Astrocyte of the hippocampus (primary cell): ENCODE measurements at regions not wholly inside any gene's neighbourhood (a gene's known extent, or its start where the extent isn't known, plus 50 kb on each side); places are given as distances from the start of the nearest gene placed in this dataset.
"Not testable (repeated sequence)": the region's sequence is repeated elsewhere in the genome, so short reads cannot be mapped to it uniquely, and the experiment has no call there.

Experiments
- DNase-seq: peaks from one replicate; pipeline ENCODE4 v3.0.0; 2011; ENCODE audit warnings: low read depth, low spot score

- no peak for DNase-seq
Measured at GRCh38 chrX:101823236-101823635, 108.6 kb downstream of the ZMAT1 start.

- not testable (repeated sequence) for DNase-seq
Measured at GRCh38 chrX:101817739-101818138, 114.1 kb downstream of the ZMAT1 start.

GRCh38 chrX:101813200-101813599, 118.6 kb downstream of the ZMAT1 start:
- DNase-seq = no peak

- DNase-seq = peak; percentile 19
Measured at GRCh38 chrX:101803451-101803850, 128.4 kb downstream of the ZMAT1 start.

GRCh38 chrX:101799387-101799786, 132.4 kb downstream of the ZMAT1 start:
- peak; percentile 90 for DNase-seq

GRCh38 chrX:101787934-101788333, 128.3 kb upstream of the ARMCX2 start:
- DNase-seq = no peak

- no peak for DNase-seq
Measured at GRCh38 chrX:101785142-101785541, 125.5 kb upstream of the ARMCX2 start.

- not testable (repeated sequence) for DNase-seq
Measured at GRCh38 chrX:101780421-101780820, 120.8 kb upstream of the ARMCX2 start.

- no peak for DNase-seq
Measured at GRCh38 chrX:101774340-101774739, 114.7 kb upstream of the ARMCX2 start.

- DNase-seq = peak; percentile 7
Measured at GRCh38 chrX:101764538-101764937, 104.9 kb upstream of the ARMCX2 start.

GRCh38 chrX:101759000-101759399, 99.3 kb upstream of the ARMCX2 start:
- DNase-seq = peak; percentile 53

GRCh38 chrX:101750744-101751143, 91.1 kb upstream of the ARMCX2 start:
- no peak for DNase-seq

GRCh38 chrX:101749436-101749835, 89.8 kb upstream of the ARMCX2 start:
- peak; percentile 19 for DNase-seq

- no peak for DNase-seq
Measured at GRCh38 chrX:101745046-101745445, 85.4 kb upstream of the ARMCX2 start.

GRCh38 chrX:101744085-101744484, 84.4 kb upstream of the ARMCX2 start:
- peak; percentile 2 for DNase-seq

GRCh38 chrX:101740642-101741041, 81.0 kb upstream of the ARMCX2 start:
- no peak for DNase-seq

GRCh38 chrX:101738867-101739266, 79.2 kb upstream of the ARMCX2 start:
- DNase-seq = not testable (repeated sequence)

- DNase-seq = not testable (repeated sequence)
Measured at GRCh38 chrX:101738411-101738810, 78.8 kb upstream of the ARMCX2 start.

- no peak for DNase-seq
Measured at GRCh38 chrX:101736651-101737050, 77.0 kb upstream of the ARMCX2 start.

- no peak for DNase-seq
Measured at GRCh38 chrX:101732870-101733269, 73.2 kb upstream of the ARMCX2 start.

GRCh38 chrX:101729986-101730385, 70.3 kb upstream of the ARMCX2 start:
- DNase-seq = no peak
